ENCODE measurements at regions not wholly inside any gene's neighbourhood (a gene's known extent, or its start where the extent isn't known, plus 50 kb on each side); places are given as distances from the start of the nearest gene placed in this dataset.

GRCh38 chr13:19061278-19061677, 120.3 kb downstream of the TUBA3C start:
- TF ChIP-seq CTCF (IDR thresholded peaks at IDR 0.05): no peak
- no peak for TF ChIP-seq POLR2A (IDR thresholded peaks at IDR 0.05)
- TF ChIP-seq POLR2AphosphoS5 (IDR thresholded peaks at IDR 0.05): no peak
- TF ChIP-seq EP300 (IDR thresholded peaks at IDR 0.05): no peak

All from gastroesophageal sphincter (tissue), 3 donors.